NCI-H187 treated with DMSO at 0.1 percent for 48 hours (cell line): ENCODE measurements at regions not wholly inside any gene's neighbourhood (a gene's known extent, or its start where the extent isn't known, plus 50 kb on each side); places are given as distances from the start of the nearest gene placed in this dataset.
"Not testable (repeated sequence)": the region's sequence is repeated elsewhere in the genome, so short reads cannot be mapped to it uniquely, and the experiment has no call there.

ENCODE experiments used
- DNase-seq: peaks from one replicate; lab custom pipeline; 2025; lab: John Stamatoyannopoulos, UW

DNA sequence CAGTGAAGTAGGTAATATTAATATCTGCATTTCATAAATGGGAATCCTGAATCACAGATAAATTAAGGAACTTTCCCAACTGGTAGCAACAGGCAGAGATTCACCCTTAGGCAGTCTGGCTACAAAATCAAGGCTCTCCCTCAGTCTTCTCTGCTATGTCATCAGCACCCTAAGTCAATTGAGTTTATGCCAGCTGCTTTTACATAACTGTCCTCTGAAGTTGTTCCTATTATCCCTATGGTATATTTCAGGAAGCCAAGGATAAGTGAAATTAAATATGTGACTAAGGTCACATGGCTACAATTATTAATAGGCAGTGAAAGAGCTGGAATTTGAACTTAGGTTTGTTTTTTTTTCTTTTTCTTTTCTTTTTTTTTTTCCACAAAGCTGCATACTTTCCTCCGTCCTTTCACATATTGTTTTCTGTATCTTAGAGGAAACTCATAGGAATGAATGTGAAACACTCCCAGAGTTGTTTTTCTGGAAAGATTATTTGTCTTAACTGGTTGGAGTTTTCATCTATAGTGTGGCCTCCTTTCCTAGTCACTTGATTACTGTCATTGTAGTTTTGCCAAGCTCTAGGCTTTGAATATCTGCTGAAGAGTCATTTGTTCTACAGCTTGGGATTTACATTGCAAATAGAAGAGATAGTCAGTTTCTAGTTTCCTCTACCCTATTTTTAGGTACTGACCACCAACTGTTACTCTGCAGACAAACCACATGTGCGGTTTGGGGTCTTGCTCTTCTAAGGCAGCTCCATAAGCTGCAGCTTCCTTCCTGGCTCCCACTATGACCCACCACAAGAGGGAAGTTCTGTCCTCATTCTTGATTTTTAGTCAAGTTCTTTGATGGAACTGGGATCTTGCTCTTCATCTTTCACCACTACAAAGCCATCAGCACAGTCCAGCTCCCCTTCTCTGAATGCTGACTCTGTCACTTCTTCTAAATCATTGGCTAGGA, 338.0 kb upstream of the KIAA1217 start:
- DNase-seq: no peak

DNA sequence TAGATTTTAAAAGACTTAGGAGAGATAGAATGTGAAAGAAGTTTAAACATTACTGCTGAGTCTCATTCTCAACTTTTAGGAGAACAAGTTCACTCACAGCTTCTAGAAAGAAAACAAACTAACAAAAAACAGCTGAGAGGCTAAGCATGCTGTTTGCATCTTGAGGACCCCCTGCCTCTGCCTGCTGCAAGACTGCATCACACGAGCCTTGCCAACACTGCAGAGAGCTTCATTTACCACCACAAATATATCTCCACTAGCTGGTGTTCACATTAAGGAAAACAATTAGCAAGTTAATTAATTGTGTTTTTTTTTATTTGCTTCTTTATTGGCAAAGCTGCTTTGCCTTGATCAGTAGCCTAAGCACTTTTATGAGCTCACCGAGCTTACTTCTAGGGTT, 336.6 kb upstream of the KIAA1217 start:
- DNase-seq: no peak

DNA sequence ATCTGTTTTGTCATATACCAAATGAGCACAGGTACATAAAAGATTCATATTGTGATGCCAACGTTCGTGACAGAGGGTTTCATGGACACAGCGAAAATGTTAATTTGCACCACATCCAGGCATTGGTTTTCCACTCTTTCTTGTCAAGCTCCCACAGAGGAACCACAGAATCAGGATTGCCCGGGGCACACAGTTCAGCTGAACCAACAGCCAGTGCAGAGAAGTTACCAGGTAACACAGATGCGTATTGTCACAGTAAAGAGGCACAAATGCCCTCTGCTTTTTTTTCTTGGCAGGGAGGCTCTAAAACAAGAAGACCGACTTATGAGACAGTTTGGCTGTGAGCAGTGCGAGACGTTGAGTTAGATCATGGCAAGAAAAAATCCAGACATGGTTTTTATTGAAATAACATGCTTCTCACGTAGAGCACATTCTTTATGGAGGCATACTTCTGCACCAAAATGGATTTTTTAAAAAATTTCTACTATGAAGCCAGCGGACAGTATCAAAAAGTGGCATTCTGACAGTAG, 331.1 kb upstream of the KIAA1217 start:
- DNase-seq: no peak

DNA sequence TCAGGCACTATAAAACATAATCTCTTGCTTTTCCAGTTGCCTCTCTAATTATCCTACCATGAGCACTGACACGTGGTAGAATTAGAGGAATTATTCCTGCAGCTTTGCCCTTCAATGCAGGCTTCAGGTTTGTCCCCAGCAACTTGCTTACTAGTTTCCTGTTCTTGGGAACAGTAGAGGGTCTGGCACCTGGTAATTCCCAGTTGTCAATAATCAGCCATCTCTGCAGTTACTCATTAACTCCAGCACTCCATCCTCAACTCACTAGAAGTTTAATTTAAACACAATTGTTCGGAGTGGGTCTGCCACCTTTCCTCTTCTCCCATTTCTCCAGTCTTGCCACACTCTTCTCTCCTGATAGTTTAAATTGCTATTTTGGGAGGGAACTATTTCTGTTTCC, 324.3 kb upstream of the KIAA1217 start:
- DNase-seq: no peak

DNA sequence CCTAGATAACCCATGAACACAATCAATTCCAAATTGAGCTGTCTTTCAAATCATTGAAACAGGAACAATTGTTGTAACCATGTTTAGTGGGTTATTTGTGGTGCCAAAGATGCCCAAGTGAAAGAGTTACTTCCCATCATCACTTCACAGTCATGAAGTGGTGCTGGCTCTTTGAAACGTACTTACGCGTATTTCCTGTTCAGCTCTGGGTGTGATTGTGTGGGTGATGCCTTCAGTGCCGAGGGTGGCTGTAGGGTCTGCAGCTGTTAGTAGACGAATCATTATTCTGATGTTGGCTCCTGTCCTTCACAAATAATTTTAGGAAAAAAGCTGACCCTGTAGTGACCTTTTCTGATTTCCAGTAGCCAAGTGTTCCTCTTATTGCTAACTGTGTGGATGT, 323.1 kb upstream of the KIAA1217 start:
- no peak for DNase-seq

DNA sequence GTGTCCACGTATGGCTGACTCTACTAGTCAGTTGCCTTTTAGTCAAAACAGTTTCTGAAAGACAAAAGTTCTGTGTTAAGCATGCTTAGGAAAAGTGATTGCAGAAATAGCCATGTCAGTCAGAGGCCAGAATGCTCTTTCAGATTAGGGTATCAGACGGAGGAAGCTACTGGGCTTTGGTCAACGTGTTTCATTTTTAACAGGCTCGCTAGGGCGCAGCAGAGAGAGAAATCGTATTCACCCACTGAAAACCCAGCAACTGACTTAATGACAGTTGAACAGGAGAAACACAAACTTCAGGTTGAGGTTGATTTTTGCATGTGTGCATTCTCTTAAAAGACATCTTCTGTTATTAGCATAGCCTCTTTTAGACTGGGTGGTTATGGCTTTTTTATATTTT, 322.6 kb upstream of the KIAA1217 start:
- no peak for DNase-seq

DNA sequence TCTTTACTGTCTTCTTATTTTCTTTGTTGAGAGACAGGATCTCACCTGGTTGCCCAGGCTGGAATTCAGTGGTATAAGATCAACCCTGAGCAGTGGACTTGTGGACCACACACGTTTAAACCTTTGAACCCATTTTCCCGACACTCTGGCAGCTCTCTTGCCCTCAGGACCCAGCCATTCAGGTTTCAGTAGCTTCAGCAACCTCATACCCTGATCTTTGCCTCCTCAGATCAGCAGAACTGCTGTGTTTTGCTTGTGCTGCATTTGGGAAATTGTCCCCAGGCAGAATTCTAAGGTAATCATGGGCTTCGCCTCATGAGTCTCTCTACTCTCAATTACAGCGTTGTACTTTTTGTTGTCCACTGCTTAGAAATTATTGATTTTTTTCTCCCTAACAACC, 317.6 kb upstream of the KIAA1217 start:
- no peak for DNase-seq

DNA sequence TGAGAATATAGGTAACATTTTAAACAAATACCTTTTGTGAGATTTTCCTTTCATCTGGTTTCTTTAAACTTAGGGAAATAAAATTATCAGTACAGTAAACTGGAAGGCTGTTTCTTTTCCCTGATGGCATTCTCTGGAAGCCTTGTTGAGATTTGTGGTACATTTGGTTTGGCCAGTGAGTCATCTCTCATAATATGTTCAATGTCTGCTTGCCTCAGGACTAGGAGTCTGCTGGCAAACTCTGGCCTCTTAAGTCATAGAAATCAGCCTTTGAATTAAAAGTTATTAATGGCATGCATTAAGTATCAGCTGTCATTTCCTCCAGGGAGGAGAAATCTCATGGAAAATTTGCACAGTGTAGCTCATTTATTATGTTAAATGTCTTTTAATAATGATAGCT, 316.6 kb upstream of the KIAA1217 start:
- DNase-seq: no peak

DNA sequence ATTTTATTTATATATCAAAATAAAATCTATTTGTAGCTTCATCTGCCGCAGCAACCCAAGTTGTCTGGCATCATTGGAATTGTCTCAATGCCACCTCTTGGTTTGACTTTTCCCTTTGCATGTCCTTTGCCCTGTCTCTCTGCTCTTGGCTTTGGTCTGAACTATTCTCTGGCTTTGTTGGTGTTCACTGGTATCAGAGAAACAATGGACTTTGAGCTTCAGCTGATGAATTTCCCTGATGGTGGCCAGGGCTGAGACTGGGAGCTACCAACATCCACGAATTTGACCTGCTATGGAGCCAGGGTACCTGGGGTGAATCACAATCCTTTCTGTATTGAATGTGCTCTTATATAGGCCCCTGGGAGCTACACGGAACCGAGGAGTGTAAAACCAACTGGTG, 311.7 kb upstream of the KIAA1217 start:
- DNase-seq: no peak

DNA sequence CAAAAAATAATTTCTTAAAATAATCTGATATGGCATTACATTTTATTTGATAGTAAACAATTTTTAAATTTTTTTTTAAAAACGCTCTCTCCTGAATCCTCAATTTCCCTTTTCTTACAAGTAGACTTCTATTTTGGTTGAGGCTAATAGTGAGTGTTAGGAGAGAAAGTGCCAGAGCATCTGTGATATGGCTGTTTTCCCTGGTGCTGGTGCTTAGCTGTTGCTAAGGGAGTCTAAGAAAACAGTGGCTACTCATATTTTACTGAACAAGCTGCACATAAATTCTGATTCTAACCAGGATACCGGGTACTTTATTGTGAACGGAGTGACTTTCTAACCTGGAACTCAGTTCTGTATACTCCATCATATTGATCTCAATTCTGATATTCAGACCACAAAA, 311.1 kb upstream of the KIAA1217 start:
- no peak for DNase-seq

DNA sequence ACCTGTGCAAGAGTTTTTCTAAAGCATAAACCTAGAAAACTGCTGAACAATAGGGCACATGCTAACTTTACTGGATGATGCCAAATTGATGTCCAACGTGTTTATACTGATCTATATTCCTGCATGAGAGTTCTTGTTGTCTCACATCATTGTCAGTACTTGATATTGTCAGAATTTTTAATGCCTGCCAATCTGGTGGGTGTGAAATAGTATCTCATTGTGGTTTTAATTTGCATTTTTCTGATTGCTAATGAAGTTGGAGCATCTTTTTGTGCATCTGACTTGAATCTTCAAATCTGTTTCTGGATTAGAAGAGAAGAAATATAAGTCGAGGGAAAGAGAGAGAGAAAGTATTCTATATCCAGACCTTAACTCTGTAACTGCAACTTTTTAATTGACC, 309.8 kb upstream of the KIAA1217 start:
- no peak for DNase-seq

DNA sequence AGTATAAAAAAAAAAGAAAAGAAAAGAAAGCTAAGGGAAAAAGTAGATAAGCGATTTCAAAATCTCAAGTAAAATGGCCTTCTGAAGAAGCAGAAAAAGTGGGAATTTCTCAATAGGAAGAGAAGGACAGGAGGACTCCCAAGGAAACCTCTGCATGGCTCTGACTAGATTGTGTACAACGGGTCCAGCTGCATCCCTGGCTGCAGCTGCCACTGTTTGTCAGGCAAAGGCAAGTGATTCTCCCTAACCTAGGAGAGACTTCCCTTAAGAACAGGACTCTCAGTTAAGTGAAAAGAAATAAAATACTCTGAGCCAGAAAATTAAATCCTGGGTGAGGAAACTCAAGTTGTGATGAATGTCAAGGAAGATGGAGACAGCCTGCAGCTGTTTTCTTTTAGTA, 298.6 kb upstream of the KIAA1217 start:
- DNase-seq: no peak

DNA sequence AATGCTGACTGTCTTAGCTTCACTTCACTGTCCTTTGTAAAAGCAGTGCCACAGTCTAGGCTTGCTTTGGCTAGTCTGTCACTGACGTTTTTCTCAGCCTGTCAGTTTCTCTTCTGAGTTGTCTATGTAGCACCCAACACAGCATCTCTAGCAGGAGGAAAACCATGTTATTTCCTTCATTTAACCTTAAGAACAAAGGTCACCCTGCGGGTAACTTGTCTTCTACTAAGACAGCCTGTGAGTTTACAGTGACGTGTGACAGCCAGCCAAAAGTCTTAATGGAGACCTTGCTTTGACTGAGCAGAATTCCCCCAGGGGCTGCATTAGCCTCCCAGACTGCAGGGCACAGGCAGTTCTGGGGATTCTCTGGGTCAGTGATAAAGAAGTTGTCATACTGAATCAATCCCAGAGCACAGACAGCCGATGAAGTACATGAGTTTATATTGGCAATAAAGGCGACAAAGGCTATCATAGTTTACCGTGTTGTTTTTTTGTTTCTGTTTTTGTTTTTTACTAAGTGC, 296.0 kb upstream of the KIAA1217 start:
- DNase-seq: no peak

DNA sequence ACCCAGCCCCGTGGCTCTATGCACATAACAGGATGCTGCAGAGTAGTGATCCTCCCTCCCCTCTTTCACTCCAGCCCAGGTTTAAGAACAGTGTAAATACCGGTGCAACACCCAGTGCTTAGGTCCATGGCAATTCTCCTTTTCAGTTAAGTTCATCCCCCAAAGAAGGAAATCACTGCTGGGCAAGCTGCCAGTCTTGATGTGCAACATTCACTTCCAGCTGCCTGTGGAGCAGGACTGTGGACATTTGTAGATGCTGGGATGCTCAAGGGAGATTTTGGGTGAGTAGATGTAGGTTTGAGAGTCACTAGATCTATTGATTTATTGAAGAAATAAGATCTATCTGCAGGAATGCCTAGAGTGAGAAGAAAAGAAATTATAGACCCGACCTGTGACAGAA, 294.3 kb upstream of the KIAA1217 start:
- DNase-seq: no peak

DNA sequence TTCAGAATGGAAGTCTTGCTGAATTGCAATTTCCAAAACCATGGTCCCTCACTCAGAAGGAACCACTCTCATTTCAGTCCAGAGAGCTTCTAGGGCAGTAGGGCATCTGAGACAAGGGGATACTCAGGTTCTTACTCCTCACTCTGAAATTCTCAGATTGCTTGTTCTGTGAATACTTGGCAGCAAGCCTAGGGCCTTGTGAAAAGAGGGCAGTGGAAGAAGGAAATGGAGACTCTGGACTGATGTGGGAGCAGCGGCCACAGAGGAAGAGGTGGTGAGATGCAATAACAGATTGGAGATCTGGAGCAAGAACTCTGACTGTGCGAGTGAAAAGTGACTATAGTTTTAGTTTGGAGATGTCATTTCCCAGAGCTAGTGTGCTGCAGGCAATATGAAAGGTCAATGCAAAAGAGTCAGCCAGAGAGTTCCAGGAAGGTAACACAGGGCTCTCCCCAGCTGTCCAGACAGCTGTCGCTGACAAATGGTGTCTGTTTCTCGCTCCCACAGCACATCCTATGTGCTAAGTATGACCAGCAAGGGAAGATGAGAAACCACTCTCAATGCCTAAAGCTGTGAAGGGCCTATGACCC, 291.6 kb upstream of the KIAA1217 start:
- no peak for DNase-seq

DNA sequence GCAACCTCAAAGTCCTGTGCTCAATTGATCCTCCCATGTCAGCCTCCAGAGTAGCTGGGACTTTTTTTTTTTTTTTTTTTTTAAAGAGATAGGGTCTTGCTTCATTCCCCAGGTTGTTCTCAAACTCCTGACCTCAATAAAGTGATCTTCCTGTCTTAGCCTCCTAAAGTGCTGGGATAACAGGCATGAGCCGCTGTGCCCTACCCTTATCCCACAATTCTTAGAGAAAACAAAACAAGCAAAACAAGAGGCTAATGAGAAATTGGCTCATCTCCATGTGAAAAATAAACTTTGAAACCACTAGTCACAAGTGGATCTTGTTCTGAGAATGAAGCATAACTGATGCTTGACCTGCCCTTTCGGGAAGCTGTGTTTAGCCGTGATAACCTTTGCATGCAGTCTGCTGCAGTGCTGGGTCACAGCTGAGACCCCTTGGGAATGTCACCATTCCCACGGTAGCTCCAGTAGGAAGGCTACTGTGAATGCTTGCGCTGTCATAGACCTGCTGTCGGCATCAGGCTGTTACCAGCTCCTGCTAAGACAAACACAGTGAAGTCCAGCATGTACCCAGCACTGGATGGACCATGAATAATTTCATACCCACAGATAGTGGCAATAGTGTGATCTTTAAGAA, 290.7 kb upstream of the KIAA1217 start:
- DNase-seq: no peak

DNA sequence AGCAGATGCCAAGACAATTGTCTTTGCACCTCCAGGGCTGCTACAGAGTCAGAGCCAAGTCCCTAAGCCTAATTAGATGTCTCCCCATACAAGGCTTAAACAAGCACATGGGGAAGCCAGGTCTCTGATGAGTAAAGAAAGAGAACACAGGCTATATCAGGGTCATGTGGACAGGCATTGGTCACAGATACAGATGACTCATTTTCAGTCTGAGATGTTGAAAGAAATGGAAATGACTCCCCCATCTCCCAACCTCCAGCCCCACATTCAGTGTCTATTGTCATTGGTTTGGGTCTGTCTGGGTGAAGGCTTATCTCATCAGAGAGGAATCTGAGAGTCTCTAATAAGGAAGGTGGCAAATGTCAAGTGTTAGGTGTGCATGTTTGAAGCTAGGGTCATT, 290.1 kb upstream of the KIAA1217 start:
- no peak for DNase-seq

DNA sequence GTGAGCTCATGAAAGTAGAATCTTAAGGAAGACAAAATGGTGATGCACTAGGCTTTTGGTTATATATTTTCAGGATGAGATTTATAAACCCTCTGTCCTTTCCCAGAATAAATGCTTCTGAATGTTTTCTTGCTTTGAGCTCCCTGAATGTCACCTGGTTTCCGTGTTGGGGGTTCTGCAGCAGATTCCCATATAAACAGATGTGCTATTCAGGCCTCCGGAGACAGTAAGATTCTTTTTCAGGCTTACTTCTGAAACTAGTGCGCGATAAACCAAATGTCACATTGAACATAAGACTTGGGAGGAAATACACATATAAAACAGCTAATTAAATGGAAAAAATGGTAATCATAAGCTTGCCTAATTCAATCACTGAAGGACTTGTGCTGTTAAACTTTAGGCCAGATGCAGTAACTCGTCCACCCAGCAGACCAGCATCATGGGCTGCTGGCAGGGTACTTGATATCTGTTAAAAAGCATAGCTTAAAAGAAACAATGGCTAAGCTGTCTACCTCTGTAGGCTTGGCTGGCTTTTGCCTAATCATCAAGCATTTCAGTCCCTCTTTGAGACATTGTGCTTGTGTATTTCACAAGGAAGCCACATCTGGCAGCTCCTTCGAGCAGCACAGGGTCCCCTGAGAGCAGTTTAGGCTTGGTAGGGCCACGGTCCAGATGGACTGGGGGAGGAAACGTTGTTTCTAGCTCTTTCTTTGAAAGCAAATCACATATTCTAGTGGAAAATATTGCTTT, 281.2 kb upstream of the KIAA1217 start:
- no peak for DNase-seq

DNA sequence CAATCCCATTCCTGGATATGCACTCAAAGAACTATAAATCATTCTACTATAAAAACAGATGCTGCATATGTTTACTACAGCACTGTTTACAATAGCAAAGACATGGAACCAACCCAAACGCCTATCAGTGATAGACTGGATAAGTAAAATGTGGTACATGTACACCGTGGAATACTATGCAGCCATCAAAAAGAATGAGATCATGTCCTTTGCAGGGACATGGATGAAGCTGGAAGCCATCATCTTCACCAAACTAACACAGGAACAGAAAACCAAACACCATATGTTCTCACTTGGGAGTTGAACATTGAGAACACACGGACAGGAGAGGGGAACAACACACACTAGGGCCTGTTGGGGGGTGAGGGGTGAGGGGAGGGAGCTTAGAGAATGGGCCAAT, 274.9 kb upstream of the KIAA1217 start:
- not testable (repeated sequence) for DNase-seq

DNA sequence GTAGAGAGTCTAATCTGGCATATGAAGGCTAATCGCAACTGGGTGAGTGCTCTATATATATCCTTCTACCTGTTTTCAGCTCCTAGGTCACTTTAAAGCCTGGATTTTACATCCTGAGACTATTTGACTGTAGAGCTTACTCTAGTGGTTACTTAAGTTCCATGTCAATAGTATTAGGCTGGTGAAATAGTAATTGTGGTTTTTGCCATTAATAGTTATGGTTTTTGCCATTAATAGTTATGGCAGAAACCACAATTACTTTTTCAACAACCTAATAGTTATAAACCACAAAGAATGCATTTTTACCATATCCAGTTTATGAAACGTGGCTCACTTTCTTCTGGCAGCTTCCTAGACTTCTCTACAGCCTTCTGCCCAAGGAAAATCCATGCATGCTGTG, 263.1 kb upstream of the KIAA1217 start:
- no peak for DNase-seq

DNA sequence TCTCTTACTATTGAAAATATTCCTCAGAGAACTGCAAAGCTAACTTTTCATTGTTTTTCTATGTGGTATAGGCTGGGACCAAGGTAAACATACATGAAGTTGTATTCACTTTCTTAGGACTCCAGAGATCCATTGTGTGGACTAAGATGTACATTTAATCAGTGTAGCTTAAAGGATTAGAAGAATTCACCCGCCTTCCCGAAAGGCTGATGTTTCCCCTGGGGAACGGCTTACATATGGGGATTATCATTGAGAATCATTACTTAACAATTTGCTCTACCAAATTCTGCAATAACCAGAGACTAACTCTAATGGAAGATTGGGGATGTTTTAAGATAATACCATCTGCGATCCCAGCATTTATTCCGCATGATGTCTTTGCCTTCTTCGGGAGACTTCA, 257.1 kb upstream of the KIAA1217 start:
- no peak for DNase-seq
